ENCODE measurements at regions not wholly inside any gene's neighbourhood (a gene's known extent, or its start where the extent isn't known, plus 50 kb on each side); places are given as distances from the start of the nearest gene placed in this dataset.

GRCh38 chr2:12795851-12796250 is 79.1 kb downstream of the TRIB2 start:
- Histone ChIP-seq H3K4me3 (no peak overlapping the region), H3K27me3 (ENCODE audit: low read depth) (no peaks in the 10 kb centered on the region), H3K36me3 (no peaks in the 10 kb centered on the region), H3K4me1 (peaks cover 19% of the 10 kb centered on the region), H3K9me3 (replicated peaks) (peaks cover 8% of the 10 kb centered on the region), H3K27ac (replicated peaks) (peak overlapping the region; percentile 76)
- DNase-seq, result no peak
- TF ChIP-seq CTCF (IDR thresholded peaks at IDR 0.05; ENCODE audit: borderline replicate concordance), result no peak
- intact Hi-C loops (cut with micrococcal nuclease), result loop anchor here (10.0 kb wide), 1 partner anchor 61 kb away; no protein-coding TSS in a partner anchor

- intact Hi-C loops (cut with micrococcal nuclease), result loop anchor here (10.0 kb wide), 1 partner anchor 62 kb away; no protein-coding TSS in a partner anchor
- Histone ChIP-seq H3K4me3 (no peak overlapping the region), H3K27me3 (ENCODE audit: low read depth) (no peaks in the 10 kb centered on the region), H3K27ac (replicated peaks) (peak overlapping the region; percentile 76), H3K36me3 (no peaks in the 10 kb centered on the region), H3K9me3 (replicated peaks) (peaks cover 16% of the 10 kb centered on the region), H3K4me1 (peaks cover 19% of the 10 kb centered on the region)
- no peak for TF ChIP-seq CTCF (IDR thresholded peaks at IDR 0.05; ENCODE audit: borderline replicate concordance)
- peak; percentile 75 for DNase-seq
These were observed 79.9 kb downstream of the TRIB2 start for GRCh38 chr2:12796657-12797056.

- peaks cover 26% of the 10 kb centered on the region for H3K9me3 ChIP-seq (replicated peaks)
- intact Hi-C loops (cut with micrococcal nuclease), result loop anchor here (10.0 kb wide), 1 partner anchor 63 kb away; no protein-coding TSS in a partner anchor
- no peaks in the 10 kb centered on the region for H3K27me3 ChIP-seq (ENCODE audit: low read depth)
- peak overlapping the region; percentile 76 for H3K27ac ChIP-seq (replicated peaks)
- peaks cover 19% of the 10 kb centered on the region for H3K4me1 ChIP-seq
- no peak overlapping the region for H3K4me3 ChIP-seq
- H3K36me3 ChIP-seq, result no peaks in the 10 kb centered on the region
- DNase-seq, result no peak
- no peak for TF ChIP-seq CTCF (IDR thresholded peaks at IDR 0.05; ENCODE audit: borderline replicate concordance)
These were observed 81.1 kb downstream of the TRIB2 start for GRCh38 chr2:12797815-12798214.

DNA sequence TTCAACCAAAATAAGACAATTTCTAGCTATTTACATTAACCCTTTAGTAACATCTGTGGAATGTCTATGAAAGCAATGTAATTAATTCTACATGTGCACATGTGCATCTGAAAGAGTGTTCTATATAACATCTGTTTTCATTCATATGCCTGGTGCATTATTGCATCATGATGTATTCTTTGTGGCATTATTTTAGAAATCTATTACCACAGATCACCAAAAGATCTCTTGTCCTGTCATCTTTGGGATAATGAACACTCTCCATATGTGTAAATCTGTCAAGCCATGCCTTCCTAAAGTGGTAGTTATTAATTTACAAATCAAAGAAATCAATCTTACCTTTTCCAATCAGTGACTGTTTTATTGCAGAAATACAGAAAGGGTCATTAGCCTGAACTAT is 86.9 kb downstream of the TRIB2 start:
- intact Hi-C loops (cut with micrococcal nuclease), result no loop called here

DNA sequence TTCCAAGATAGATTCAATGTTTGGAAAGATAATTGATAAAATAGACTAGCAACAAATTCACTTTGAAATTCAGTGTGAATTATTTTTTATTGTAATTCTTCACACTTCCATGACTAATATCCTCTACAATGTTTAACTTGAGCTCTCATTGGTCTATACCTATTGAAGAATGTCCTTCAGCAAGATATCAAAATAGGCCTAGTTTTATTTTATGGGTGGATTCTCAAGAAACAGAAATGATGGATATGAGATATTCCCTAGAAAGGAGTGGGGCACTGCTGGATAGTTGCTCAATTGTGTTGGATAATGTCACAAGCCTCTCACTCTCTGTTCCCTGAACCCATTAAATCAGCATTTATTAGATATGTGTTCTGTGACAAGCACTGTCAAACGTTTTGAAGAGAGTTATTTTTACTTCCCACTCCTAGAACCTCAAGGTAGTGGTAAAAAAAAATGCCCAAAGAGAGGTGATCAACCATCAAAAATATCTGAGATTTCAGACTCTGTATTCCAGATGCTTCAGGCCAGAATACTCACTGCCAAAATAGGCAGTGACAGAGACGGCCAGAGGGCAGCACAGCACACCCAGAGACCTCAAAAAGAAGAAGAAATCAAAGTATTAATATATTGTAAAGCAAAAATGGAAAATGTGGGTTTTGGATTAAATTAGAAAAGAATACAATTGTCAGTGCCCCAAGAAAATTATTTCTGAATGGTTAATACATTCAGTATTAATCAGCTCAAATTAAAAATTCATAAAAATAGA is 87.5 kb downstream of the TRIB2 start:
- Histone ChIP-seq H3K4me1 (peaks cover 52% of the 10 kb centered on the region), H3K27ac (replicated peaks) (no peak overlapping the region), H3K4me3 (no peak overlapping the region), H3K36me3 (no peaks in the 10 kb centered on the region), H3K9me3 (replicated peaks) (peaks cover 26% of the 10 kb centered on the region), H3K27me3 (ENCODE audit: low read depth) (no peaks in the 10 kb centered on the region)
- intact Hi-C loops (cut with micrococcal nuclease), result no loop called here
- DNase-seq, result no peak
- peak; percentile 32 for TF ChIP-seq CTCF (IDR thresholded peaks at IDR 0.05; ENCODE audit: borderline replicate concordance)

More for the DNA sequence above, 86.9 kb downstream of the TRIB2 start:
- no peak for DNase-seq
- no peak overlapping the region for H3K4me3 ChIP-seq
- no peak for TF ChIP-seq CTCF (IDR thresholded peaks at IDR 0.05; ENCODE audit: borderline replicate concordance)
- no peaks in the 10 kb centered on the region for H3K36me3 ChIP-seq
- H3K9me3 ChIP-seq (replicated peaks), result peaks cover 26% of the 10 kb centered on the region
- no peak overlapping the region for H3K27ac ChIP-seq (replicated peaks)
- H3K27me3 ChIP-seq (ENCODE audit: low read depth), result no peaks in the 10 kb centered on the region
- peaks cover 46% of the 10 kb centered on the region for H3K4me1 ChIP-seq

All from left ventricle myocardium inferior (tissue), 1 donor.